Kidney (tissue), 13 donors: ENCODE measurements at regions not wholly inside any gene's neighbourhood (a gene's known extent, or its start where the extent isn't known, plus 50 kb on each side); places are given as distances from the start of the nearest gene placed in this dataset.
"Not testable (repeated sequence)": the region's sequence is repeated elsewhere in the genome, so short reads cannot be mapped to it uniquely, and the experiment has no call there.

Experiments used
- DNase-seq, 5 donors: peaks; one replicate each; pipeline ENCODE4 v3.0.0-alpha.2; 2013 to 2020
- FAIRE-seq: peaks from 2 replicates; lab custom pipeline; 2012; peaks lifted over from hg19 to GRCh38; lab: Jason Lieb, UNC
- H3K27ac ChIP-seq, 2 donors: one replicate each; pipeline ENCODE4 v1.7.0; 2013; ENCODE audit warnings: low read depth in 2 of 2, low read length in 2 of 2, inconsistent platforms in 1 of 2
- H3K27me3 ChIP-seq: one replicate; pipeline ENCODE4 v1.7.1; 2013; ENCODE audit warnings: low read length, inconsistent platforms; ENCODE audit not compliant: control insufficient read depth, insufficient read depth
- H3K36me3 ChIP-seq, 3 donors: one replicate each; pipeline versions ENCODE4 v1.7.0 to v1.7.1; 2013; ENCODE audit warnings: low read length in 3 of 3, control low read depth in 1 of 3, inconsistent platforms in 1 of 3; ENCODE audit not compliant: insufficient read depth in 3 of 3, control insufficient read depth in 2 of 3
- H3K4me1 ChIP-seq, 3 donors: one replicate each; pipeline versions ENCODE4 v1.7.0 to v1.7.1; 2013; ENCODE audit warnings: low read length in 3 of 3, inconsistent platforms in 1 of 3, low read depth in 1 of 3; ENCODE audit not compliant: control insufficient read depth in 2 of 3, insufficient read depth in 2 of 3
- H3K4me3 ChIP-seq, 3 donors: one replicate each; pipeline versions ENCODE4 v1.7.0 to v1.8.1; 2013; ENCODE audit warnings: low read length in 3 of 3, control low read depth in 1 of 3, inconsistent platforms in 1 of 3
- H3K9ac ChIP-seq, 3 donors: one replicate each; pipeline versions ENCODE4 v1.7.0 to v1.7.1; 2013; ENCODE audit warnings: low read length in 3 of 3, control low read depth in 1 of 3, inconsistent platforms in 1 of 3
- H3K9me3 ChIP-seq, 3 donors: one replicate each; pipeline versions ENCODE4 v1.7.0 to v1.7.1; 2013; ENCODE audit warnings: low read length in 3 of 3, control low read depth in 1 of 3, inconsistent platforms in 1 of 3; ENCODE audit not compliant: control insufficient read depth in 2 of 3, insufficient read depth in 1 of 3
- intact Hi-C: fragments of 100-400 bp; cut with DNase I; formaldehyde crosslinking; loops from one replicate; pipeline ENCODE4 v1.11.1; 2022
- TF ChIP-seq, protein P1 (sequence below): IDR thresholded peaks from 3 replicates; pipeline ENCODE4 v1.5.1; 2012; ENCODE audit warnings: mild to moderate bottlenecking, moderate library complexity, borderline replicate concordance; ENCODE audit not compliant: insufficient read depth; ENCODE audit errors: extremely low read depth
- donor health status: control.
- donor health status: control.
- donor health status: control.
- donor health status: control.
- donor health status: control.
- donor health status: DM: yes; HTN: yes; CAD: no.
- donor health status: Normal renal cell carcinoma (clear cell type).

DNA sequence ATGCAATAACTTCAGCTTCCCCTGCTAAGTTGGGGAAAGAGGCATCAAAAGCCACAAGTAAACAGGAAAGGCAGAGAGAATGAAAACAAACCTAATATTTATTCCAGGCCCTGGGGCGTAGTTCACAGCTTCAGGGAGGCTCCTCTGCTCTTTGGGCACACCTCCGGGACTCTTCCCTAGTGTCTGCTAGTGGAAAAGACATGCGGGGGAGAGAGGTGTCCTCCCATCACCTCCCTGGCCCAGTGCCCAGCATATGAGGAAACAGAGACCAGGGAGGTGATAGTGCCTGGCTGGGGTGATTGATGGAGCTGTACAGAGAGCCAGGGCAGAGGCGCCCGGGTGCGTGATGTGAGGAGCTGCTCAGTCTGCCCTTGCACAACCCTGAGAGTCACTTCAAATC, 71.0 kb downstream of the RASL11A start:
- H3K9ac ChIP-seq = no peak overlapping the region
- no peak for FAIRE-seq
- no peak overlapping the region for H3K27ac ChIP-seq
- peak in 4 of 5 donors; percentile 79 to 87 (median 83) for DNase-seq
- H3K9me3 ChIP-seq = no peaks in the 10 kb centered on the region
- intact Hi-C loops = no loop called here
- H3K4me3 ChIP-seq = no peak overlapping the region
- TF ChIP-seq, protein P1, sequence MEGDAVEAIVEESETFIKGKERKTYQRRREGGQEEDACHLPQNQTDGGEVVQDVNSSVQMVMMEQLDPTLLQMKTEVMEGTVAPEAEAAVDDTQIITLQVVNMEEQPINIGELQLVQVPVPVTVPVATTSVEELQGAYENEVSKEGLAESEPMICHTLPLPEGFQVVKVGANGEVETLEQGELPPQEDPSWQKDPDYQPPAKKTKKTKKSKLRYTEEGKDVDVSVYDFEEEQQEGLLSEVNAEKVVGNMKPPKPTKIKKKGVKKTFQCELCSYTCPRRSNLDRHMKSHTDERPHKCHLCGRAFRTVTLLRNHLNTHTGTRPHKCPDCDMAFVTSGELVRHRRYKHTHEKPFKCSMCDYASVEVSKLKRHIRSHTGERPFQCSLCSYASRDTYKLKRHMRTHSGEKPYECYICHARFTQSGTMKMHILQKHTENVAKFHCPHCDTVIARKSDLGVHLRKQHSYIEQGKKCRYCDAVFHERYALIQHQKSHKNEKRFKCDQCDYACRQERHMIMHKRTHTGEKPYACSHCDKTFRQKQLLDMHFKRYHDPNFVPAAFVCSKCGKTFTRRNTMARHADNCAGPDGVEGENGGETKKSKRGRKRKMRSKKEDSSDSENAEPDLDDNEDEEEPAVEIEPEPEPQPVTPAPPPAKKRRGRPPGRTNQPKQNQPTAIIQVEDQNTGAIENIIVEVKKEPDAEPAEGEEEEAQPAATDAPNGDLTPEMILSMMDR = no peak
- no peaks in the 10 kb centered on the region for H3K4me1 ChIP-seq
- no peaks in the 10 kb centered on the region for H3K36me3 ChIP-seq
- no peaks in the 10 kb centered on the region for H3K27me3 ChIP-seq

DNA sequence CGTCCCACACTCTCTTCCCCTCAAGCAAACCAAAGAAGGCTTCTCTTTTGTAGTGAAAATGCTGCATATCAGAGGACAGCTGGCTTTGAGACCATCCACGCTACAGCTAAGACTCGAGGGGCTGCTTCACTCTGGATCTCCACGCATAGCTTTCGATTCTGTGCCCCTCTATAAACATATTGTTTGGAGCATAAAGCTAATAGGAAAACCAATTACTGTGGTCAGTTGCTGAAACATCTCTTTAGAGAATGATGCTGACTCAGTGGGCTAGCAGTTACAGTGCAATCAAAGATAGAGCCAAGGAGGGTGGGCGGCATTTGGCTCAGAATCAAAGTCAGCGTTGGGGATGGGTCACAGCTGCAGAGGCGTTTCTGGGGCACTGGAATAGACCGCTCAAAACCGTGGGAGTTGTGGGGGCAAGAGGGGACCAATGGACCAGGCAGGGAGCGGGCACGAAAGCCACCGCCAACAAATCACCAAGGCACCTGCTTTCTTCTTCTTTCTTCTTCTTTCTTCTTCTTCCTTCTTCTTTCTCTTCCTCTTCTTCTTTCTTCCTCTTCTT, 76.7 kb downstream of the RASL11A start:
- Histone ChIP-seq H3K27me3 (no peaks in the 10 kb centered on the region), H3K4me3 (no peak overlapping the region), H3K4me1 (no peaks in the 10 kb centered on the region), H3K36me3 (no peaks in the 10 kb centered on the region), H3K9ac (no peak overlapping the region), H3K27ac (no peak overlapping the region), H3K9me3 (no peaks in the 10 kb centered on the region)
- FAIRE-seq (no peak), DNase-seq (no peak)
- intact Hi-C loops = no loop called here
- TF ChIP-seq, protein P1 = no peak

DNA sequence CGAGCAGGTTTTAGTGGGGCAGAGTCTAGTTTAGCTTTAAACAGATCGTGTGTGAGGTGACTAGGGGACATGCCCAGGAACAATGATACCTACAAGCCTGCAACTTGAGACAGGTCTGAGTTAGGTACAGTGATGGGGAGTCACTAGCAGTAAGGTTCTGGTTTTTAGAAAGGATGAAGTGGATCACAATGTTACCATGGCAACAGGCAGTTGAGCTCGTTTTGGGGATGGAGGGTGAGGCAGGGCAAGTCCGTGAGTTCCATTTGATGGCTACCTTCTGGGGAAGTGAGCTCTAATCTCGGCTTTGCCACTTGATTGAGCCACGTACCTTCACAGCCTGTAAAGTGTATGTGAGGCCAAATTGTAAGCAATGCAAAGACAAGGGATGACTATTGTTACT, 76.0 kb upstream of the GTF3A start:
- intact Hi-C loops = no loop called here
- Histone ChIP-seq H3K9ac (no peak overlapping the region), H3K4me1 (no peaks in the 10 kb centered on the region), H3K4me3 (no peak overlapping the region), H3K27ac (no peak overlapping the region), H3K27me3 (no peaks in the 10 kb centered on the region), H3K9me3 (no peaks in the 10 kb centered on the region), H3K36me3 (no peaks in the 10 kb centered on the region)
- TF ChIP-seq, protein P1 = no peak
- FAIRE-seq = no peak
- no peak for DNase-seq

DNA sequence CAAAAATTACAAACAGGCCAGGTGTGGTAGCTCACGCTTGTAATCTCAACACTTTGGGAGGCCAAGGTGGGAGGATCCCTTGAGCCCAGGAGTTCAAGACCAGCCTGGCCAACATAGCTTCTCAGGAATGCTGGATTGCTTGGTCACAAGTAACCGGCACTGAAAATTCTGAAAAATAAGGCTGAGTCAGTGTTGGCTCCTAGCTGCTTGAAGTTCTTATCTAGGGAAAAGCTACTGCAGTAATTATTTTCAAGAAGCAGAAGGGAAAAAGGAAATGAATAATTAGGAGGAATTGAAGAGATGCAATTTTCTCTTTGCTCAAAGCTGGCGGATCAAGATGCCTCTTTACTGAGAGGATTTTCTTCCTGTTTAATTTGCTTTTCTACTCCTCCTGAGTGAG, 75.0 kb upstream of the GTF3A start:
- TF ChIP-seq, protein P1 = no peak
- no peaks in the 10 kb centered on the region for H3K27me3 ChIP-seq
- H3K9me3 ChIP-seq = no peaks in the 10 kb centered on the region
- no peak overlapping the region for H3K9ac ChIP-seq
- intact Hi-C loops = no loop called here
- no peak for DNase-seq
- H3K36me3 ChIP-seq = no peaks in the 10 kb centered on the region
- no peak overlapping the region for H3K4me3 ChIP-seq
- no peak for FAIRE-seq
- no peaks in the 10 kb centered on the region for H3K4me1 ChIP-seq
- H3K27ac ChIP-seq = no peak overlapping the region

DNA sequence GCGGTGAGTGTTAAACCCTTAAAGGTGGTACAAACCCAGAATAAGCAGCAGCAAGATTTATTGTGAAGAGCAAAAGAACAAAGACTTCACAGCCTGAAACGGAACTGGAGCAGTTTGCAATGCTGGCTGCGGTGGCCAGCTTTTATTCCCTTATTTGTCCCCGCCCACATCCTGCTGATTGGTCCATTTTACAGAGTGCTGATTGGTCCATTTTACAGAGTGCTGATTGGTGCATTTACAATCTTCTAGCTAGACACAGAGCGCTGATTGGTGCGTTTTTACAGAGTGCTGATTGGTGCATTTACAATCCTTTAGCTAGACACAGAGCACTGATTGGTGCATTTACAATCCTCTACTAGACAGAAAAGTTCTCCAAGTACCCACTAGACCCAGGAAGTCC, 73.6 kb upstream of the GTF3A start:
- H3K4me3 ChIP-seq, DNase-seq, H3K4me1 ChIP-seq, H3K27ac ChIP-seq, H3K36me3 ChIP-seq, H3K9me3 ChIP-seq, FAIRE-seq, H3K9ac ChIP-seq, H3K27me3 ChIP-seq, intact Hi-C loops: not testable (repeated sequence)
